ENCODE measurements at regions not wholly inside any gene's neighbourhood (a gene's known extent, or its start where the extent isn't known, plus 50 kb on each side); places are given as distances from the start of the nearest gene placed in this dataset.

DNA sequence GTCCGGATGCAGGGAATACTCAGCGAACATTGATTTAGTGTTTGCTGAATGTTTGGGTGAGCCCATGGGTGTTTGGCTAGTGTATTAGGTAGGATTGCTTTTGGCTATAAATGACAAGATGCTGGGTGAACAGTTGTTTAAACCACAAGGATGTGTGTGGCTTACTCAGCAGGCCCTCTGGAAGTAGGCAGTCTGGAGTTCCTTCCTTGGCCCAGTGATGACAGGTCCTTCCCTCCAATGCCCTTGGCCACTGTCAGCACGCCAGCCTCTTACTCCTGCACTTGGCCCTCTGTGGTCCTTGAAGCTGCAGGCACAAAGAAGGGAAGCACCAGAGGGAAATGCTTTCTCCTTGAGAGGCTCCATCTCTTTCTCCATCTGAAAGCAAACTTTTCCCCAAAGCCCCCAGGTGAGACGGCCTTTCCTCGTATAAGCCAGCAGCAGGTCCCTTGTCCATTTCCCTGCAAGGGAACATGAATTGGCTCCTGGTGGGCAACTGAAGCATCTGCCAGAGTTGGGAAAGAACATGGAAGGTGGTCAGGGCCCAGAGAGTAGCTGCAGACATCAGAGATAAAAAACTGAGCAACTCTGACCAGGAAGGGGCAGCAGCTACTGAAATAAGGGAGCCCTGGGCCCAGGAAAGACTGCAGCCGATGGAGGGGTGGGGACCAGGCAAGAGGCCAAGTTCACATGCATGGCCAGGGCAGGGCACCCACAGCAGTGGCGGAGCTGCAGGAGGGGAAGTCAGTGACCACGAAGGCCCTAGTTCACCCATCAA lies 105.0 kb downstream of the TPRA1 start:
- no peak for TF ChIP-seq POLR2A (IDR thresholded peaks at IDR 0.05)
- TF ChIP-seq, protein P1, sequence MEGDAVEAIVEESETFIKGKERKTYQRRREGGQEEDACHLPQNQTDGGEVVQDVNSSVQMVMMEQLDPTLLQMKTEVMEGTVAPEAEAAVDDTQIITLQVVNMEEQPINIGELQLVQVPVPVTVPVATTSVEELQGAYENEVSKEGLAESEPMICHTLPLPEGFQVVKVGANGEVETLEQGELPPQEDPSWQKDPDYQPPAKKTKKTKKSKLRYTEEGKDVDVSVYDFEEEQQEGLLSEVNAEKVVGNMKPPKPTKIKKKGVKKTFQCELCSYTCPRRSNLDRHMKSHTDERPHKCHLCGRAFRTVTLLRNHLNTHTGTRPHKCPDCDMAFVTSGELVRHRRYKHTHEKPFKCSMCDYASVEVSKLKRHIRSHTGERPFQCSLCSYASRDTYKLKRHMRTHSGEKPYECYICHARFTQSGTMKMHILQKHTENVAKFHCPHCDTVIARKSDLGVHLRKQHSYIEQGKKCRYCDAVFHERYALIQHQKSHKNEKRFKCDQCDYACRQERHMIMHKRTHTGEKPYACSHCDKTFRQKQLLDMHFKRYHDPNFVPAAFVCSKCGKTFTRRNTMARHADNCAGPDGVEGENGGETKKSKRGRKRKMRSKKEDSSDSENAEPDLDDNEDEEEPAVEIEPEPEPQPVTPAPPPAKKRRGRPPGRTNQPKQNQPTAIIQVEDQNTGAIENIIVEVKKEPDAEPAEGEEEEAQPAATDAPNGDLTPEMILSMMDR (IDR thresholded peaks at IDR 0.05), result no peak
